K562 (cell line): ENCODE measurements at regions not wholly inside any gene's neighbourhood (a gene's known extent, or its start where the extent isn't known, plus 50 kb on each side); places are given as distances from the start of the nearest gene placed in this dataset.

Experiments
- ATAC-seq: fragments of 200-7000 bp; cut with Tn5 transposase; 3 replicates; pipeline ENCODE4 v1.9.1; 2020; ENCODE audit warnings: moderate library complexity
- BruUV-seq: library from RNA; stranded (reverse); fragments of 400-500 nt; replicated peaks from 2 replicates; lab custom pipeline; 2021; lab: Mats Ljungman, UMichigan
- CTCF ChIA-PET: fragments of 300-600 bp; formaldehyde crosslinking; extraction: SDS; loops from one replicate; lab custom pipeline; 2021; ENCODE audit warnings: low intra/inter-chr PET ratio; lab: Yijun Ruan, JAX
- POLR2A ChIA-PET: fragments of 300-600, 350-650 bp; sonication (Branson Sonifier 250); formaldehyde crosslinking; extraction: SDS; loops from one replicate; lab custom pipeline; 2021; ENCODE audit warnings: antibody characterized with exemption, inconsistent platforms; lab: Yijun Ruan, JAX
- DNase-seq, 4 experiments: peaks; one replicate each; pipeline versions ENCODE4 v3.0.0 to v3.0.0-alpha.2; 2011 to 2018; ENCODE audit warnings: low spot score in 3 of 4, mixed read lengths in 3 of 4; ENCODE audit errors: extremely low read depth in 1 of 4
- FAIRE-seq: peaks from 2 replicates; lab custom pipeline; 2011; peaks lifted over from hg19 to GRCh38; lab: Jason Lieb, UNC
- H2AFZ ChIP-seq: 2 replicates; pipeline ENCODE4 v1.6.0; 2011; ENCODE audit warnings: low read depth, low read length, control low read depth, inconsistent platforms
- H3K27ac ChIP-seq: fragments of 200-600 bp; 3 replicates; pipeline ENCODE4 v1.8.0; 2011; ENCODE audit warnings: low read depth, mild to moderate bottlenecking, control low read depth, inconsistent platforms, low read length, moderate library complexity, mixed read lengths; ENCODE audit errors: extremely low read depth
- H3K27me3 ChIP-seq, 2 experiments: fragments of 300-600 bp in 1 of 2; 2 replicates in 1 of 2; 3 replicates in 1 of 2; pipeline versions ENCODE4 v1.6.0 to v1.8.0; 2011; ENCODE audit warnings: inconsistent platforms in 2 of 2, low read length in 2 of 2, mild to moderate bottlenecking in 1 of 2, mixed read lengths in 1 of 2, moderate library complexity in 1 of 2; ENCODE audit not compliant: control insufficient read depth in 2 of 2, insufficient read depth in 2 of 2
- H3K36me3 ChIP-seq: fragments of 300-600 bp; 3 replicates; pipeline ENCODE4 v1.8.0; 2011; ENCODE audit warnings: mild to moderate bottlenecking, low read length, inconsistent platforms; ENCODE audit not compliant: control insufficient read depth, insufficient read depth
- H3K4me1 ChIP-seq, 2 experiments: fragments of 200-600 bp in 1 of 2; replicated peaks in 1 of 2; 2 replicates in 1 of 2; 3 replicates in 1 of 2; pipeline versions ENCODE4 v1.5.1 to v1.8.0; 2011; ENCODE audit warnings: inconsistent platforms in 2 of 2, low read length in 2 of 2, mild to moderate bottlenecking in 1 of 2, mixed read lengths in 1 of 2, moderate library complexity in 1 of 2; ENCODE audit not compliant: control insufficient read depth in 2 of 2, insufficient read depth in 2 of 2
- H3K4me2 ChIP-seq: 2 replicates; pipeline ENCODE4 v1.6.1; 2011; ENCODE audit warnings: low read length, control low read depth, inconsistent platforms, mixed read lengths; ENCODE audit not compliant: insufficient read depth
- H3K4me3 ChIP-seq: fragments of 200-600 bp; sonication (generic), shearing (Covaris generic); 2 replicates; pipeline ENCODE4 v1.5.1; 2016; ENCODE audit warnings: control low read depth, inconsistent platforms
- H3K79me2 ChIP-seq: fragments of 200-600 bp; 3 replicates; pipeline ENCODE4 v1.8.0; 2011; ENCODE audit warnings: low read length, inconsistent platforms; ENCODE audit not compliant: control insufficient read depth, insufficient read depth
- H3K9ac ChIP-seq, 2 experiments: 2 replicates each; pipeline versions ENCODE4 v1.6.0 to v1.6.1; 2011; ENCODE audit warnings: low read depth in 2 of 2, low read length in 2 of 2, control low read depth in 1 of 2, inconsistent platforms in 1 of 2, mild to moderate bottlenecking in 1 of 2, mixed read lengths in 1 of 2; ENCODE audit not compliant: insufficient read depth in 1 of 2
- H3K9me1 ChIP-seq: one replicate; pipeline ENCODE4 v1.6.0; 2011; ENCODE audit warnings: inconsistent platforms, mild to moderate bottlenecking, low read length, moderate library complexity; ENCODE audit not compliant: control insufficient read depth, insufficient read depth
- H3K9me3 ChIP-seq: replicated peaks from 2 replicates; pipeline ENCODE4 v1.5.1; 2011; ENCODE audit warnings: low read depth, low read length, inconsistent platforms; ENCODE audit not compliant: control insufficient read depth, insufficient read depth
- H4K20me1 ChIP-seq: replicated peaks from 2 replicates; pipeline ENCODE4 v1.6.1; 2011; ENCODE audit warnings: low read length, inconsistent platforms, mixed read lengths; ENCODE audit not compliant: control insufficient read depth, insufficient read depth
- CREB5 ChIP-seq: fragments of 250-450 bp; sonication (Bioruptor Pico); IDR thresholded peaks from 2 replicates; pipeline ENCODE4 v1.5.0; 2020; ENCODE audit warnings: mild to moderate bottlenecking
- DDX20 ChIP-seq: fragments of 450-650 bp; IDR thresholded peaks from 2 replicates; pipeline ENCODE4 v1.6.1; 2016; ENCODE audit warnings: missing genetic modification characterization, low read depth, mild to moderate bottlenecking, missing compliant biosample characterization, moderate library complexity
- ETV6 ChIP-seq, 3 experiments: fragments of 150-350 bp in 1 of 3; sonication (generic) in 1 of 3; formaldehyde crosslinking in 1 of 3; IDR thresholded peaks; 2 replicates each; pipeline versions ENCODE4 v1.6.1 to v1.8.0; 2014 to 2022; ENCODE audit warnings: borderline replicate concordance in 2 of 3, low read depth in 2 of 3, antibody characterized with exemption in 1 of 3, low read length in 1 of 3, mild to moderate bottlenecking in 1 of 3, missing genetic modification reagents in 1 of 3
- NCOR1 ChIP-seq: fragments of 450-650 bp; IDR thresholded peaks from 2 replicates; pipeline ENCODE4 v1.6.1; 2016; ENCODE audit warnings: mild to moderate bottlenecking, moderate library complexity
- SMARCE1 ChIP-seq: fragments of 450-650 bp; IDR thresholded peaks from 2 replicates; pipeline ENCODE4 v1.7.1; 2016; ENCODE audit warnings: mild to moderate bottlenecking
- SRSF7 ChIP-seq: fragments of 200-400 bp; formaldehyde crosslinking; optimal IDR thresholded peaks from 2 replicates; pipeline ENCODE3; 2017; ENCODE audit warnings: mild to moderate bottlenecking, low read depth, low read length
- TAF7 ChIP-seq: fragments of 450-650 bp; IDR thresholded peaks from 2 replicates; pipeline ENCODE4 v1.6.1; 2016; ENCODE audit warnings: missing genetic modification characterization, missing compliant biosample characterization
- ZFP1 ChIP-seq: fragments of 450-650 bp; formaldehyde crosslinking; IDR thresholded peaks from 2 replicates; pipeline ENCODE4 v1.4.0; 2020; ENCODE audit warnings: mild to moderate bottlenecking, mixed read lengths
- WGBS: fragments of 100-300 bp; shearing (Covaris generic); methylation state at CpG from one replicate; pipeline ENCODE4 v1.1.6; 2016; ENCODE audit warnings: low coverage, mixed read lengths; ENCODE audit not compliant: insufficient coverage; ENCODE audit errors: missing lambda C conversion rate; 5-methylcytosine and 5-hydroxymethylcytosine counted together
- in situ Hi-C: fragments of 300-500 bp; cut with MboI; formaldehyde crosslinking; loops from 4 replicates; pipeline ENCODE4 v1.15.0; 2018; ENCODE audit warnings: inconsistent platforms, mixed read lengths
- intact Hi-C: fragments of 100-400 bp; cut with micrococcal nuclease; formaldehyde crosslinking; loops from 2 replicates; pipeline ENCODE4 v1.14.2; 2022

GRCh38 chr10:9193120-9193519 lies 1138.6 kb downstream of the GATA3 start:
- Histone ChIP-seq H3K4me2 (no peak overlapping the region), H3K9me3 (no peaks in the 10 kb centered on the region), H3K79me2 (no peaks in the 10 kb centered on the region), H3K4me1 (no peaks in the 10 kb centered on the region), H2AFZ (no peak overlapping the region), H3K27ac (no peak overlapping the region), H3K9ac (no peak overlapping the region), H3K4me3 (no peak overlapping the region), H3K27me3 (no peaks in the 10 kb centered on the region), H4K20me1 (no peaks in the 10 kb centered on the region), H3K36me3 (no peaks in the 10 kb centered on the region), H3K9me1 (no peaks in the 10 kb centered on the region)
- in situ Hi-C loops (loop anchor here (10.0 kb wide), 1 partner anchor 1328 kb away; no protein-coding TSS in a partner anchor), intact Hi-C loops (no loop called here)
- ATAC-seq (no peak), DNase-seq (no peak), FAIRE-seq (no peak)
- POLR2A ChIA-PET = no interaction called here
- TF ChIP-seq DDX20 (no peak), ZFP1 (no peak), CREB5 (CRISPR knock-in tag) (no peak), ETV6 (IDR thresholded peaks at IDR 0.05; ENCODE audit: borderline replicate concordance in 1 of 2, low read depth in 2 of 2, low read length in 1 of 2) (no peak), ETV6 (CRISPR knock-in tag; IDR thresholded peaks at IDR 0.05; ENCODE audit: borderline replicate concordance) (no peak), TAF7 (tag) (no peak), SRSF7 (no peak), SMARCE1 (no peak), NCOR1 (no peak)
- BruUV-seq = no TSS peak
- 2% methylated on average over 6 of the region's 6 CpGs for WGBS
- CTCF ChIA-PET = no interaction called here
